T-helper 17 cell (primary cell): ENCODE measurements at regions not wholly inside any gene's neighbourhood (a gene's known extent, or its start where the extent isn't known, plus 50 kb on each side); places are given as distances from the start of the nearest gene placed in this dataset.

Experiments used
- ATAC-seq: fragments of 150-1000 bp; cut with Tn5 transposase; 2 replicates; pipeline ENCODE4 v1.10.0; 2021; ENCODE audit warnings: mild to moderate bottlenecking, moderate library complexity
- DNase-seq, 3 donors: peaks; one replicate each; pipeline versions ENCODE4 v3.0.0 to v3.0.0-alpha.2; 2020 to 2021
- H3K9me3 ChIP-seq: one replicate; pipeline ENCODE4 v1.7.0; 2013; ENCODE audit warnings: low read length, mild to moderate bottlenecking; ENCODE audit not compliant: control insufficient read depth, poor library complexity, severe bottlenecking
- H3K27ac Mint-ChIP-seq: one replicate; pipeline ENCODE4 v1.8.0; 2022; ENCODE audit warnings: mild to moderate bottlenecking, moderate library complexity, mixed read lengths
- H3K27me3 Mint-ChIP-seq: one replicate; pipeline ENCODE4 v1.8.0; 2022; ENCODE audit warnings: mixed read lengths
- H3K36me3 Mint-ChIP-seq: one replicate; pipeline ENCODE4 v1.8.0; 2022; ENCODE audit warnings: low read depth, mixed read lengths
- H3K4me1 Mint-ChIP-seq: one replicate; pipeline ENCODE4 v1.8.0; 2022; ENCODE audit warnings: mild to moderate bottlenecking, mixed read lengths
- H3K4me3 Mint-ChIP-seq: one replicate; pipeline ENCODE4 v1.8.0; 2022; ENCODE audit warnings: mild to moderate bottlenecking, moderate library complexity, mixed read lengths

DNA sequence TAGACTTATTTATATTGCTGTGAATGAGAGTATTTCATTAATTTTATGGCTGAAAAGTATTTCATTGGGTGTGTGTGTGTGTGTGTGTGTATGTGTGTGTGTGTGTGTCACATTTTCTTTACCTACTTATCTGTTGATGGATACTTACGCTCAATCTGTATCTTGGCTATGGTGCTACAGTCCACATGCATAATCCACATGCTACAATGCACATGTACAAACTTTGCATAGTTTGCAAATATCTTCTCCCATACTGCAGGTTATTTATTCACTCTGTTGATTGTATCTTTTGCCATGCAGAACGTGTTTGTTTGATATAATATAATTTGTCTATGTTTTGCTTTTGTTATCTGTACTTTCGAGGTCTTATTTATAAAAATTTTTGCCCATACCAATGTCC lies 167.8 kb downstream of the RAB28 start:
- Mint-ChIP-seq H3K36me3 (no peaks in the 10 kb centered on the region), H3K27me3 (no peaks in the 10 kb centered on the region), H3K27ac (no peak overlapping the region), H3K4me3 (no peak overlapping the region), H3K4me1 (no peaks in the 10 kb centered on the region)
- no peak for ATAC-seq
- DNase-seq, result no peak
- no peaks in the 10 kb centered on the region for H3K9me3 ChIP-seq

DNA sequence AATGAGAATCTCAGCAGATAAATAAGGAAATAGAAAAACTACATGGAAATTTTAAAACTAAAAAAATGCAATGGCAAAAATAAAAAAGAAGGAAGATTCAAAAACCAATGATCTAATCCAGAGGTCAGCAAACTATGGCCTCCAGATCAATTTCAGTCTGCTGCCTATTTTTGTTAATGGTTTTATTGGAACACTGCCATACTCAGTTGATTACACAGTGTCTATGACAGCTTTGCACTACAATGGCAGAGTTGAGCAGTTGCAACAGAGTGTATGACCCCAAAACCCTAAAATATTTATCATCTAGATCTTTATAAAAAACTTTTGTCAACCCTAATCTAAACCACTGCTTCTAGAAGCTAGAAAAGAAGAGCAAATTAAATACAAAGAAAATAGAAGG lies 170.3 kb downstream of the RAB28 start:
- ATAC-seq, result no peak
- no peaks in the 10 kb centered on the region for H3K36me3 Mint-ChIP-seq

DNA sequence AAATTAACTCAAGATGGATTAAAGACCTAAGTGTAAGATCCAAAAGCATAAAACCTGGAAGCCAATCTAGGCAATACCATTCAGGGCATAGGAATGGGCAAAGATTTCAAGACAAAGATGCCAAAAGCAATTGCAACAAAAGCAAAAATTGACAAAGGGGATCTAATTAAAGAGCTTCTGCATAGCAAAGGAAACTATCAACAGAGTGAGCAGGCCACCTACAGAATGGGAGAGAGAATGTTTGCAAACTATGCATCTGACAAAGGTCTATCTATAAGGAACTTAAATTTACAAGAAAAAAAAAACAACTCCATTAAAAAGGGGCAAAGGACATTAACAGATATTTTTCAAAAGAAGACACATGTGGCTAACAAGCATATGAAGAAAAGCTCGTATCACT lies 171.9 kb downstream of the RAB28 start:
- Mint-ChIP-seq H3K4me1 (no peaks in the 10 kb centered on the region), H3K27me3 (no peaks in the 10 kb centered on the region), H3K36me3 (no peaks in the 10 kb centered on the region), H3K27ac (no peak overlapping the region), H3K4me3 (no peak overlapping the region)
- no peak for ATAC-seq
- H3K9me3 ChIP-seq, result peaks cover 2% of the 10 kb centered on the region
- no peak for DNase-seq

More for the DNA sequence above, 170.3 kb downstream of the RAB28 start:
- H3K4me3 Mint-ChIP-seq, result no peak overlapping the region
- H3K9me3 ChIP-seq, result peaks cover 2% of the 10 kb centered on the region
- DNase-seq, result no peak
- H3K4me1 Mint-ChIP-seq, result no peaks in the 10 kb centered on the region
- no peak overlapping the region for H3K27ac Mint-ChIP-seq
- no peaks in the 10 kb centered on the region for H3K27me3 Mint-ChIP-seq

DNA sequence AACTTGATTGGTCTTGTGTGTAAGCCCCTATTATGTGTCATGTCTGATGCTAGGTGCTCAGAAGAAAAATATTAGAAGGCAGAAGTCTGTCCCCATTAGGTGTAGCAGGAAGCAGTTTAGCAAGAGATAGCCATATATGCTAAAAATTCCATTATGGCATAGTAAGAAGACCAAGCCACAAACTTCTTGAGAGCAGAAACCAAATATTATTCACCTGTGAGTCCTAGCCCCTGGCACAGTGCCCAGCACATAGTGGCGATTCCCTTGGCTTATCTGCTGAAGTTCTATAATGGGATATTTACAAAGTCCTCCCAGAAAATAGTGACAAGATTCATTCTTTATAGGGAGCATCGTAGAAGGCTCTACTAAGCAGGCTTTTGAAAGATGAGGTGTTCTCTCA lies 174.4 kb downstream of the RAB28 start:
- DNase-seq (no peak), ATAC-seq (no peak)
- H3K4me1 Mint-ChIP-seq, result no peaks in the 10 kb centered on the region
- H3K27ac Mint-ChIP-seq, result no peak overlapping the region
- H3K27me3 Mint-ChIP-seq, result no peaks in the 10 kb centered on the region
- no peak overlapping the region for H3K4me3 Mint-ChIP-seq
- peaks cover 3% of the 10 kb centered on the region for H3K36me3 Mint-ChIP-seq
- H3K9me3 ChIP-seq, result peaks cover 2% of the 10 kb centered on the region

DNA sequence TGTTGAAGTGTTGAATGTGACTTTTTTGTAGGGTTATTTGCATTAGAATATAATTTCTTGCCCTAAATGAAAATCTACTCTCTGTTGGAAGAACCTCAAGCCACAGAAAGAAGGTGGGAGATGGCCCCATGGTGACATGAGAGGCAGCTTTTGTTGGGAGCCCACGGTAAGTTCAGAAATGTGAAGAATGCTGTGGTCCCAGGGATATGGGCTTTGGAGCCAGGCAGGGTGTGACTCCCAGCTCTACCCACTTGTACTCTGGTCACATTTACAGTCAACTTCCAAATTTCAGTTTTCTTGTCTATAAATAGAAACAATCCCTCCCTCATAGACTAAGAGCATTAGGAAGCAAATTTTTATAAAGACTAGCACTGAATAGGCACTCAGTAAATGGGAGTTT lies 177.8 kb downstream of the RAB28 start:
- DNase-seq, result no peak
- ATAC-seq, result no peak
- Mint-ChIP-seq H3K27ac (no peak overlapping the region), H3K36me3 (peaks cover 3% of the 10 kb centered on the region), H3K4me3 (no peak overlapping the region), H3K27me3 (no peaks in the 10 kb centered on the region), H3K4me1 (no peaks in the 10 kb centered on the region)
- peaks cover 2% of the 10 kb centered on the region for H3K9me3 ChIP-seq

DNA sequence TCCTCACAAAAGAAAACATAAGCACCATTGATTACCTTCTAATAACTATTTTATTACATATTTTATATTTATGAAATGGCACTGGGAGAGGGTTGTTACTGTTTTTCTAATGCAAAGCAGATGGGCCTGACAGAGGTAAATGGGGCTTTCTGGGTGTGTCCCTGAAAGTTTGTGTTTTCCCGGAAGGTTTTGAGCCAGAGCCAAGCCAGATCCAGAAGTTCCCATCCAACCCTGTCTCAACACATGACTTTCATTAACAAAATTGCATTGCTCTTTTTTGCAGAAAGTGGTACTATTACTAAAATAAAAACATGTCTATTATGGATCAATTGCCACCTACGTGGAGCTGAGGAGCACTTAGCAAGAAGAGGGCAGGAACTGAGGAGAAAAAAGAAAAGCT lies 181.3 kb downstream of the RAB28 start:
- ATAC-seq (no peak), DNase-seq (no peak)
- no peaks in the 10 kb centered on the region for H3K9me3 ChIP-seq
- H3K27me3 Mint-ChIP-seq, result no peaks in the 10 kb centered on the region
- no peak overlapping the region for H3K4me3 Mint-ChIP-seq
- H3K36me3 Mint-ChIP-seq, result peaks cover 3% of the 10 kb centered on the region
- no peak overlapping the region for H3K27ac Mint-ChIP-seq
- no peaks in the 10 kb centered on the region for H3K4me1 Mint-ChIP-seq

DNA sequence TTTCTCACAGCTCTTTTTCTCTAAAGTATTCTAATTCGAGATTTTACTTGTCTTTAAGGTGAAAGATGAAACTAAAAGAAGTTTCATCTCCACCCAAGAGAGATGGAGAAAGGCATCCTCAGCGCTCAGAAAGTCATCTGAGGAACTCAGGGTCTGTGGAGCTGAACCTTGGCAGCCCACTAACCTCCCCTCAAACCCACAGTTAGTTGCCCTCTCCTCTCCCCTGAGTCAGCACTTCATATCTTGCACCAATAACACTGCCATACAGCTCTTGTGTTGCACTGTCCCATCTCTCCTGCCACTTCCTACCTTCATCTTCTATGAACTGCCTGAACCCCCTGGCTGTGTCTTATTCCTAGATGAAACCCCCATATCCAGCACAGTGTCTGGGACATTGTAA lies 184.8 kb downstream of the RAB28 start:
- Mint-ChIP-seq H3K27me3 (no peaks in the 10 kb centered on the region), H3K36me3 (no peaks in the 10 kb centered on the region)

DNA sequence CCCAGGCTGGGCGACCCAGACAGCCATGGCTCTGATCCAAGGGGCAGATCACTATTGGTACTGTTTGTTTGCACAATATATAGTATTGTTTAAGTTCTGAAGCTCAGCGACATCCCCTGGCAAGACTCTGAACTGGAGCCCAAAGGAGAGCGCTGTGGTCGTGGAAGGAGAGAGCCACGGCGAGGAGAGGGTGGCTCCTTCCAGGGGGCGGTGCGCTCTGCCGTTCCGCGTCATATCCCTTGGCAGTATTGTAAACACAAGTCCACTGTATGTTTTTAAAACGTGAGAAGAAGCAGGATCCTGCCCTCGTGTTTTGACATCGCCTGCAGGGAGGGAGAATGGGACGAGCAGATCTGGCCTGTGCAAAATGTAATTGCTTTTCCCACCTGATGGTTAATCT lies 185.5 kb downstream of the RAB28 start:
- Mint-ChIP-seq H3K27me3 (no peaks in the 10 kb centered on the region), H3K4me1 (no peaks in the 10 kb centered on the region), H3K36me3 (no peaks in the 10 kb centered on the region), H3K4me3 (no peak overlapping the region), H3K27ac (no peak overlapping the region)
- no peaks in the 10 kb centered on the region for H3K9me3 ChIP-seq
- DNase-seq (no peak), ATAC-seq (no peak)

More for the DNA sequence above, 184.8 kb downstream of the RAB28 start:
- no peak overlapping the region for H3K27ac Mint-ChIP-seq
- no peaks in the 10 kb centered on the region for H3K4me1 Mint-ChIP-seq
- H3K9me3 ChIP-seq, result no peaks in the 10 kb centered on the region
- no peak for DNase-seq
- ATAC-seq, result no peak
- no peak overlapping the region for H3K4me3 Mint-ChIP-seq

DNA sequence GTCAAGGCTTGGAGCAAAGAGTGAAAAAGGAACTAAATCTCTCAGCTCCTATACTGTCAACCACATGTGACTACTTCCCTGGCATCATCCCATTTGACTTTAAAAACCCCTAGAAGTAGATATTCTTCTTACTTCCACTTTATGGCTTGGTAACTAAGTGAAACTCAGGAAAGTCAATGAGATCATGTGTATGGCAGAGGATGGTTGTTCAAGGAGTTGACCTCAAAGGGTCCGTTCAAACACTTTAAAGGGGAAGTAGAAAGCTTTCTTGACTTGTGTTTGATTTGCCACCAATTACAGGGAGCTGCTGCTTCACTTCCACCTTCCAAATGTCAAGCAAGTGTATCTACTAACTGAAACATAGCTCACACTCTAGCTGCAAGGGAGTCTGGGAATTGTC lies 187.2 kb downstream of the RAB28 start:
- H3K9me3 ChIP-seq, result no peaks in the 10 kb centered on the region
- no peak overlapping the region for H3K4me3 Mint-ChIP-seq
- no peaks in the 10 kb centered on the region for H3K27me3 Mint-ChIP-seq
- DNase-seq (no peak), ATAC-seq (no peak)
- no peaks in the 10 kb centered on the region for H3K36me3 Mint-ChIP-seq
- no peaks in the 10 kb centered on the region for H3K4me1 Mint-ChIP-seq
- H3K27ac Mint-ChIP-seq, result no peak overlapping the region

DNA sequence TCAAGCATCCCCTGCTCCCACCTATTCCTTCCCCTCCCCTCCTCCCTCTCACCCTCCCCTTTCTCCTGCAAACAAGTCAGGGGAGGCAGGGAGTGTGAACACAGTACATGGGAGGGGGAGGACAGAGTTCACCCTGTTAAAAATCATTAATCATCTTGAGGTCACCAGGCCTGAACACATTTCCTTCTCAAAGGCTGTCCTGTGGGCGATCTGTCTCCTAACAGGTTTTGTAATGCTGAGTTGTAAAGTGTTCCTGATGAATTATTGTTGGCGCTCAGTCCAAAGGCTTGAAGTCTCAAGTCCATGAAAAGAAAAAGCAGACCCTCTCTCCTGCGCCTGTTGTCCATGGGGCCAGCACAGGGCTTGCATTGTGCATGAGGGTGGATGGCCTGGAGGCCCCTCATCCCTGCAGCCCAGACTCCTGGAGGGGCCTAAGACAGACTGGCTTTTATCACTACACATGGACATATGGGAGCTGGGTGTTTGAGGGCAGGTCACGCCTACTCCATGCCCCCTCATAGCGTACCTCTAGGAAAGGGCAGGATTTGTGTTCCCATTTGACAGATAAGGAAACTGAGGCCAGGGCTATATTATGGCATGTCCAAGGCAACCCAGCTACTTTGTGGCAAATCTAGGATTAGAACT lies 189.1 kb downstream of the RAB28 start:
- Mint-ChIP-seq H3K4me1 (no peaks in the 10 kb centered on the region), H3K27ac (no peak overlapping the region), H3K36me3 (no peaks in the 10 kb centered on the region), H3K4me3 (no peak overlapping the region), H3K27me3 (no peaks in the 10 kb centered on the region)
- ATAC-seq, result no peak
- H3K9me3 ChIP-seq, result peaks cover 3% of the 10 kb centered on the region
- no peak for DNase-seq

DNA sequence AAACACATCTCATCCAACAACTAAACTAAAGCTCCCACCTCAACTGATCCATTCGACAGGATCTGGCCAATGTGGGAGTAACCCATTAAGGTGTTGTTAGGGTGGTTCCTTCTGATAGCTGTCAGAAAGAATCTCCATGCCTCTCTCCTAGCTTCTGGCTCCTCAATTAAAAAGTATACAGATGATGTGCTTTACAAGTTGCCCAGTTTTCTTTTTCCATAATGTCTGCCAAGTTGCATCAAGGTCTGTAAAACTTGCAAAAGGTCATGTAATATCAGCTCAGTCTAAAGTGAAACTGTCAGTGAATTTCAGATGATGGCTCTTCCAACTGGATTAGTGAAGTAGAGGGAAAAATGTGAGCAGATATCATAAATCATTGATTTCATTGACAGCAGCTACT lies 191.8 kb downstream of the RAB28 start:
- H3K36me3 Mint-ChIP-seq, result no peaks in the 10 kb centered on the region

DNA sequence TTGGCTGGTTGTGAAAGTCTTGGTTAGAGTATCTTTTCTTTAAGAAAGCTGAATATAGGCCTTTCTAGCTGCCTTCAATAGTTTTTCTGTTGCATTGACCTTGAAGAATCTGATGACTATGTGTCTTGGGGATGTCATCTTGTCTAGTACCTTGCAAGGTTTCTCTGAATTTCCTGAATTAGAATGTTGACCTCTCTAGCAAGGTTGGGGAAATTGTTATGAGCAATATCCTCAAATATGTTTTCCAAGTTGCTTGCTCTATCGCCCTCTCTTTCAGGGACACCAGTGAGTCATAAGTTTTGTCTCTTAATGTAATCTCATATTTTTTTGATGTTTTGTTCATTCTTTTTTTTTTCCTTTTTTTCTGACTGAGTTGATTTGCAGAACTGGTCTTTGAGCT lies 194.7 kb downstream of the RAB28 start:
- no peak for DNase-seq
- H3K36me3 Mint-ChIP-seq, result no peaks in the 10 kb centered on the region
- H3K4me3 Mint-ChIP-seq, result no peak overlapping the region
- H3K4me1 Mint-ChIP-seq, result no peaks in the 10 kb centered on the region
- no peak overlapping the region for H3K27ac Mint-ChIP-seq
- peaks cover 3% of the 10 kb centered on the region for H3K9me3 ChIP-seq
- no peak for ATAC-seq
- no peaks in the 10 kb centered on the region for H3K27me3 Mint-ChIP-seq

More for the DNA sequence above, 191.8 kb downstream of the RAB28 start:
- Mint-ChIP-seq H3K27me3 (no peaks in the 10 kb centered on the region), H3K27ac (no peak overlapping the region), H3K4me3 (no peak overlapping the region), H3K4me1 (no peaks in the 10 kb centered on the region)
- ATAC-seq (no peak), DNase-seq (no peak)
- H3K9me3 ChIP-seq, result peaks cover 3% of the 10 kb centered on the region

DNA sequence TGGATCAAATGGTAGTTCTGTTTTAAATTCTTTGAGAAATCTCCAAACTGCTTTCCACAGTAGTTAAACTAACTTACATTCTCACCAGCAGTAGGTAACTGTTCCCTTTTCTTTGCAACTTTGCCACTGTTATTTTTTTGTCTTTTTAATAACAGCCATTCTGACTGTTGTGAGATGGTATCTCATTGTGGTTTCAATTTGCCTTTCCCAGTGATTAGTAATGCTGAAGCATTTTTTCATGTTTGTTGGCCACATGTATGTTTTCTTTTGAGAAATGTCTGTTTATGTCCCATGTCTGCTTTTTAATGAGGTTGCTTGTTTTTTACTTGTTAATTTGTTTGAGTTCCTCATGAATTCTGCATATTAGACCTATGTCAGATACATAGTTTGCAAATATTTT lies 198.8 kb downstream of the RAB28 start:
- DNase-seq (no peak), ATAC-seq (no peak)
- no peak overlapping the region for H3K27ac Mint-ChIP-seq
- peaks cover 2% of the 10 kb centered on the region for H3K36me3 Mint-ChIP-seq
- H3K9me3 ChIP-seq, result peaks cover 3% of the 10 kb centered on the region
- H3K4me3 Mint-ChIP-seq, result no peak overlapping the region
- H3K4me1 Mint-ChIP-seq, result no peaks in the 10 kb centered on the region
- H3K27me3 Mint-ChIP-seq, result no peaks in the 10 kb centered on the region

DNA sequence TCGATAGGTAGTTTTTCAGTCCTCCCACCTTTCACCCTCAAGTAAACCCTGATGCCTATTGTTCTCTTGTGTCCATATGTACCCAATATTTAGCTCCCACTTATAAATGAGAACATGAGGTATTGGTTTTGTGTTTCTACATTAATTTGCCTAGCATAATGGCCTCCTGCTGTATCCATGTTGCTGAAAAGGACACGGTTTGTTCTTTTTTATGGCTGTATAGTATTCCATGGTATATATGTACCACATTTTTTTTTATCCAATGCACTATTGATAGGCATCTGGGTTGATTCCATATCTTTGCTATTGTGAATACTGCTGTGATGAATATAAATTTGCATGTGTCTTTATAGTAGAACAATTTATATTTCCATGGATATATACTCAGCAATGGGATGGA lies 199.2 kb downstream of the RAB28 start:
- H3K4me3 Mint-ChIP-seq, result no peak overlapping the region
- no peaks in the 10 kb centered on the region for H3K4me1 Mint-ChIP-seq
- ATAC-seq (no peak), DNase-seq (no peak)
- H3K27ac Mint-ChIP-seq, result no peak overlapping the region
- H3K36me3 Mint-ChIP-seq, result peaks cover 2% of the 10 kb centered on the region
- no peaks in the 10 kb centered on the region for H3K27me3 Mint-ChIP-seq
- no peaks in the 10 kb centered on the region for H3K9me3 ChIP-seq
